H9 (cell line): ENCODE measurements at regions not wholly inside any gene's neighbourhood (a gene's known extent, or its start where the extent isn't known, plus 50 kb on each side); places are given as distances from the start of the nearest gene placed in this dataset.

Experiments
- DNase-seq: peaks from one replicate; pipeline ENCODE4 v3.0.0-alpha.2; 2017
- H2AFZ ChIP-seq: one replicate; pipeline ENCODE4 v1.6.1; 2013; ENCODE audit warnings: mild to moderate bottlenecking, low read length, control low read depth, moderate library complexity
- H2AK5ac ChIP-seq: 2 replicates; pipeline ENCODE4 v1.6.1; 2013; ENCODE audit warnings: low read length, control low read depth, mixed read lengths; ENCODE audit not compliant: insufficient read length
- H2BK120ac ChIP-seq: one replicate; pipeline ENCODE4 v1.6.1; 2013; ENCODE audit warnings: low read depth, mild to moderate bottlenecking, low read length, control low read depth, inconsistent platforms; ENCODE audit not compliant: poor library complexity, severe bottlenecking
- H2BK12ac ChIP-seq: 2 replicates; pipeline ENCODE4 v1.6.1; 2013; ENCODE audit warnings: low read length, control low read depth, mixed read lengths, low read depth; ENCODE audit not compliant: insufficient read length
- H2BK15ac ChIP-seq: 2 replicates; pipeline ENCODE4 v1.6.1; 2013; ENCODE audit warnings: low read depth, low read length, control low read depth
- H2BK20ac ChIP-seq: one replicate; pipeline ENCODE4 v1.6.1; 2013; ENCODE audit warnings: low read depth, mild to moderate bottlenecking, low read length, control low read depth, inconsistent platforms; ENCODE audit not compliant: poor library complexity, severe bottlenecking
- H2BK5ac ChIP-seq: 2 replicates; pipeline ENCODE4 v1.6.1; 2013; ENCODE audit warnings: low read length, control low read depth, mixed read lengths; ENCODE audit not compliant: insufficient read length
- H3K14ac ChIP-seq: 2 replicates; pipeline ENCODE4 v1.6.1; 2013; ENCODE audit warnings: low read length, control low read depth; ENCODE audit not compliant: insufficient read depth
- H3K18ac ChIP-seq: 2 replicates; pipeline ENCODE4 v1.6.1; 2013; ENCODE audit warnings: low read depth, mild to moderate bottlenecking, mixed read lengths, low read length, control low read depth; ENCODE audit not compliant: insufficient read length
- H3K23ac ChIP-seq: 2 replicates; pipeline ENCODE4 v1.6.1; 2013; ENCODE audit warnings: low read length, control low read depth, mixed read lengths, low read depth; ENCODE audit not compliant: insufficient read length
- H3K23me2 ChIP-seq: 2 replicates; pipeline ENCODE4 v1.6.1; 2013; ENCODE audit warnings: low read depth, mild to moderate bottlenecking, mixed read lengths, low read length, control low read depth; ENCODE audit not compliant: insufficient read length, poor library complexity, severe bottlenecking
- H3K27ac ChIP-seq: 2 replicates; pipeline ENCODE4 v1.5.1; 2013; ENCODE audit warnings: low read length, control low read depth, mixed read lengths, low read depth; ENCODE audit not compliant: insufficient read length
- H3K27me3 ChIP-seq: 2 replicates; pipeline ENCODE4 v1.6.1; 2013; ENCODE audit warnings: low read length, control low read depth, inconsistent platforms; ENCODE audit not compliant: insufficient read depth
- H3K4ac ChIP-seq: 2 replicates; pipeline ENCODE4 v1.6.1; 2013; ENCODE audit warnings: low read depth, mild to moderate bottlenecking, control low read depth, inconsistent platforms, low read length, moderate library complexity
- H3K4me1 ChIP-seq: 2 replicates; pipeline ENCODE4 v1.6.1; 2013; ENCODE audit warnings: low read length, control low read depth, inconsistent platforms; ENCODE audit not compliant: insufficient read depth
- H3K4me2 ChIP-seq: 2 replicates; pipeline ENCODE4 v1.6.1; 2013; ENCODE audit warnings: low read length, control low read depth, mixed read lengths; ENCODE audit not compliant: insufficient read length, insufficient read depth
- H3K56ac ChIP-seq: 2 replicates; pipeline ENCODE4 v1.6.1; 2013; ENCODE audit warnings: low read depth, mild to moderate bottlenecking, mixed read lengths, low read length, control low read depth; ENCODE audit not compliant: insufficient read length
- H3K79me1 ChIP-seq: 2 replicates; pipeline ENCODE4 v1.6.1; 2013; ENCODE audit warnings: low read depth, mild to moderate bottlenecking, moderate library complexity, low read length, control low read depth, inconsistent platforms; ENCODE audit not compliant: insufficient read depth, poor library complexity, severe bottlenecking
- H3K79me2 ChIP-seq: 2 replicates; pipeline ENCODE4 v1.6.1; 2013; ENCODE audit warnings: low read length, control low read depth, inconsistent platforms; ENCODE audit not compliant: insufficient read depth
- H3K9ac ChIP-seq: 2 replicates; pipeline ENCODE4 v1.6.1; 2013; ENCODE audit warnings: low read length, control low read depth, mixed read lengths; ENCODE audit not compliant: insufficient read length; ENCODE audit errors: extremely low read depth
- H3K9me3 ChIP-seq: one replicate; pipeline ENCODE4 v1.6.1; 2013; ENCODE audit warnings: low read depth, low read length, inconsistent platforms; ENCODE audit not compliant: control insufficient read depth
- H3T11ph ChIP-seq: one replicate; pipeline ENCODE4 v1.6.1; 2013; ENCODE audit warnings: mild to moderate bottlenecking, low read length, control low read depth, inconsistent platforms
- H4K20me1 ChIP-seq: one replicate; pipeline ENCODE4 v1.6.1; 2013; ENCODE audit not compliant: control insufficient read depth, insufficient read length, insufficient read depth
- H4K5ac ChIP-seq: 2 replicates; pipeline ENCODE4 v1.6.1; 2013; ENCODE audit warnings: low read depth, mild to moderate bottlenecking, mixed read lengths, low read length, control low read depth; ENCODE audit not compliant: insufficient read length
- H4K8ac ChIP-seq: replicated peaks from 2 replicates; pipeline ENCODE4 v1.6.1; 2013; ENCODE audit warnings: low read length, control low read depth, mixed read lengths, low read depth; ENCODE audit not compliant: insufficient read length
- H4K91ac ChIP-seq: 2 replicates; pipeline ENCODE4 v1.6.1; 2013; ENCODE audit warnings: low read depth, mild to moderate bottlenecking, moderate library complexity, mixed read lengths, low read length, control low read depth; ENCODE audit not compliant: insufficient read length
- H3K27ac Mint-ChIP-seq, 3 experiments: 2 replicates in 2 of 3; 3 replicates in 1 of 3; pipeline ENCODE4 v1.8.0; 2020 to 2021; ENCODE audit warnings: mixed read lengths in 3 of 3, mild to moderate bottlenecking in 1 of 3, moderate library complexity in 1 of 3
- H3K27me3 Mint-ChIP-seq: 2 replicates; pipeline ENCODE4 v1.8.0; 2021; ENCODE audit warnings: low read depth, mild to moderate bottlenecking, moderate library complexity, mixed read lengths
- H3K36me3 Mint-ChIP-seq, 3 experiments: 2 replicates in 2 of 3; 3 replicates in 1 of 3; pipeline ENCODE4 v1.8.0; 2020 to 2021; ENCODE audit warnings: low read depth in 3 of 3, mixed read lengths in 3 of 3; ENCODE audit not compliant: insufficient read depth in 1 of 3
- H3K4me1 Mint-ChIP-seq, 2 experiments: 2 replicates each; pipeline ENCODE4 v1.8.0; 2020; ENCODE audit warnings: mixed read lengths in 2 of 2
- H3K4me3 Mint-ChIP-seq, 2 experiments: 2 replicates in 1 of 2; 3 replicates in 1 of 2; pipeline ENCODE4 v1.8.0; 2020 to 2021; ENCODE audit warnings: mild to moderate bottlenecking in 2 of 2, mixed read lengths in 2 of 2, moderate library complexity in 1 of 2
- H3K9me3 Mint-ChIP-seq, 2 experiments: 2 replicates in 1 of 2; 3 replicates in 1 of 2; pipeline ENCODE4 v1.8.0; 2020; ENCODE audit warnings: mild to moderate bottlenecking in 2 of 2, mixed read lengths in 2 of 2, moderate library complexity in 1 of 2
- CTCF ChIP-seq: fragments of 200-600 bp; sonication (generic); conservative IDR thresholded peaks from 3 replicates; pipeline ENCODE4 v1.8.0; 2021; ENCODE audit warnings: antibody characterized with exemption, mild to moderate bottlenecking
- WGBS: extraction: QIAGEN DNeasy Blood & Tissue Kit; methylation state at CpG from one replicate; pipeline ENCODE4 v1.1.7; 2013; ENCODE audit warnings: missing lambda C conversion rate, low lambda C conversion rate, mixed read lengths; ENCODE audit not compliant: insufficient read length; ENCODE audit errors: extremely low coverage; 5-methylcytosine and 5-hydroxymethylcytosine counted together

- Histone ChIP-seq H3K18ac (no peak overlapping the region), H2BK12ac (no peak overlapping the region), H3K56ac (no peak overlapping the region), H2BK120ac (no peak overlapping the region), H3K27ac (no peak overlapping the region), H2AFZ (no peak overlapping the region), H2BK5ac (no peak overlapping the region), H4K5ac (no peak overlapping the region), H3K79me2 (no peaks in the 10 kb centered on the region), H4K8ac (no peak overlapping the region), H4K91ac (no peak overlapping the region), H2BK15ac (no peak overlapping the region), H3K23ac (no peak overlapping the region), H3K79me1 (no peaks in the 10 kb centered on the region), H3K14ac (no peak overlapping the region), H3T11ph (no peak overlapping the region), H3K4me2 (no peak overlapping the region), H2BK20ac (no peak overlapping the region), H4K20me1 (no peaks in the 10 kb centered on the region), H2AK5ac (no peak overlapping the region), H3K23me2 (no peaks in the 10 kb centered on the region), H3K9ac (no peak overlapping the region), H3K27me3 (no peaks in the 10 kb centered on the region), H3K9me3 (no peaks in the 10 kb centered on the region), H3K4ac (no peak overlapping the region), H3K4me1 (no peaks in the 10 kb centered on the region)
- Mint-ChIP-seq H3K36me3 (no peaks in the 10 kb centered on the region; a peak in 1 of 7 replicates), H3K4me3 (no peak overlapping the region), H3K4me1 (no peaks in the 10 kb centered on the region), H3K27me3 (no peaks in the 10 kb centered on the region), H3K27ac (peak overlapping the region in 1 of 3 experiments; percentile 76; a peak in 1 of 7 replicates), H3K9me3 (no peaks in the 10 kb centered on the region; a peak in 1 of 5 replicates)
- no peak for TF ChIP-seq CTCF
- WGBS: no CpG with 5 or more reads among the region's 14 CpGs
- DNase-seq: no peak
These were observed 129.6 kb upstream of the CST7 start for GRCh38 chr20:24819331-24819965.
